SJCRH30 (cell line): ENCODE measurements at regions not wholly inside any gene's neighbourhood (a gene's known extent, or its start where the extent isn't known, plus 50 kb on each side); places are given as distances from the start of the nearest gene placed in this dataset.

Source experiments
- DNase-seq, 2 experiments: peaks; one replicate each; pipeline ENCODE4 v3.0.0-alpha.2; 2015 to 2020
- H3K27ac ChIP-seq: fragments of 250-450 bp; sonication (Bioruptor Pico); 2 replicates; pipeline ENCODE4 v1.5.1; 2020; ENCODE audit warnings: mild to moderate bottlenecking, moderate library complexity
- H3K27me3 ChIP-seq: fragments of 250-450 bp; sonication (Bioruptor Pico); 2 replicates; pipeline ENCODE4 v1.5.1; 2020; ENCODE audit warnings: mild to moderate bottlenecking, moderate library complexity
- H3K36me3 ChIP-seq: fragments of 250-450 bp; sonication (Bioruptor Pico); 2 replicates; pipeline ENCODE4 v1.5.1; 2020; ENCODE audit warnings: mild to moderate bottlenecking, moderate library complexity
- H3K4me1 ChIP-seq: fragments of 250-450 bp; sonication (Bioruptor Pico); 2 replicates; pipeline ENCODE4 v1.5.1; 2020; ENCODE audit warnings: mild to moderate bottlenecking, moderate library complexity
- H3K4me3 ChIP-seq: fragments of 250-450 bp; sonication (Bioruptor Pico); 2 replicates; pipeline ENCODE4 v1.5.1; 2020; ENCODE audit warnings: mild to moderate bottlenecking, moderate library complexity
- H3K9me3 ChIP-seq: fragments of 250-450 bp; sonication (Bioruptor Pico); replicated peaks from 2 replicates; pipeline ENCODE4 v1.5.1; 2020; ENCODE audit warnings: mild to moderate bottlenecking, moderate library complexity

DNA sequence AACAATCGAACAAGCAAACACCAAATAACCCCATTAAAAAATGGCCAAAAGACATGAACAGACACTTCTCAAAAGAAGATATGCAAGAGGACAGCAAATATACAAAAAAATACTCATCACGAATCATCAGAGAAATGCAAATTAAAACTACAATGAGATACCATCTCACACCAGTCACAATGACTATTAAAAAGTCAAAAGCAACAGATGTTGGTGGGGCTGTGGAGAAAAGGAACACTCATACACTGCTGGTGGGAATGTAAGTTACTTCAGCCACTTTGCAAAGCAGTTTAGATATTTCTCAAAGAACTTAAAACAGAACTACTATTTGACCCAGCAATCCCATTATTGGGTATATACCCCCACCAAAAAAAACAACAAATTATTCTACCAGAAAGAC lies 51.3 kb upstream of the FLI1 start:
- no peak overlapping the region for H3K27ac ChIP-seq
- no peaks in the 10 kb centered on the region for H3K27me3 ChIP-seq
- H3K4me1 ChIP-seq = peaks cover 10% of the 10 kb centered on the region
- H3K4me3 ChIP-seq = no peak overlapping the region
- no peaks in the 10 kb centered on the region for H3K9me3 ChIP-seq
- DNase-seq = no peak
- H3K36me3 ChIP-seq = no peaks in the 10 kb centered on the region

DNA sequence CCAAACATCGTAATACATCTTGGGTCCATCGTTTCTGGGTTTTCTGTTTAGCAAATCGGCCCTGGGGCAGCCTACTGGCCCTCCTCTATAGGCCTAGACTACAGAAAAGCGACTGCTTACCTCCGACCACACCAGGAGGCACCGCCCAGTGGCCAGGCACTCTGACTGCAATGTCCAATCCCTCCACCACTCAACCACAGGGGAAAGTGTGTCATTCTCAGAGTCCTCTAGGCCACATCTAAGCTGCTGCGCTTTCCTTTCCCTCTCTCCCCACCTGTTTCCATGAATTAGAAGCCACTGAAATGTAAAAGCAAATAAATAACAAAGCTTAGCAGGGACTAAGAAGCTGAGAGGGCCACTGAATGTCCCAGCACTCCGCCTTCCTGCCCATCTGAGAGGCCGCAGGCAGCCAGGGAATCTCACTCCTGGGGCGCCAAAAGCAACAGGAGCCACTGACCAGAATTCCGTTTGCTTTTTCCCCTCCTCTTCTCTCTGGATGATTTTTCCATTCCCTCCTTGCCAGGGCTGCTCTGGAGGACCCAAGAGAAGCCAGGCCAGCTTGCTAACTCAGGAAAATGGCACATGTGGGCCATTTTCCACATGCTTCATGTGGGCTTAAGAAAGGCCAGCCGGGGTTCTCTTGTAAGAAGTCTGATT lies 50.1 kb upstream of the FLI1 start:
- Histone ChIP-seq H3K27me3 (no peaks in the 10 kb centered on the region), H3K4me1 (peaks cover 10% of the 10 kb centered on the region), H3K36me3 (no peaks in the 10 kb centered on the region), H3K4me3 (no peak overlapping the region), H3K9me3 (no peaks in the 10 kb centered on the region), H3K27ac (peak overlapping the region; percentile 22; the same call in 1 of the 2 replicates)
- DNase-seq = peak; percentile 74 to 81
